ENCODE measurements at regions not wholly inside any gene's neighbourhood (a gene's known extent, or its start where the extent isn't known, plus 50 kb on each side); places are given as distances from the start of the nearest gene placed in this dataset.
"Not testable (repeated sequence)": the region's sequence is repeated elsewhere in the genome, so short reads cannot be mapped to it uniquely, and the experiment has no call there.

DNA sequence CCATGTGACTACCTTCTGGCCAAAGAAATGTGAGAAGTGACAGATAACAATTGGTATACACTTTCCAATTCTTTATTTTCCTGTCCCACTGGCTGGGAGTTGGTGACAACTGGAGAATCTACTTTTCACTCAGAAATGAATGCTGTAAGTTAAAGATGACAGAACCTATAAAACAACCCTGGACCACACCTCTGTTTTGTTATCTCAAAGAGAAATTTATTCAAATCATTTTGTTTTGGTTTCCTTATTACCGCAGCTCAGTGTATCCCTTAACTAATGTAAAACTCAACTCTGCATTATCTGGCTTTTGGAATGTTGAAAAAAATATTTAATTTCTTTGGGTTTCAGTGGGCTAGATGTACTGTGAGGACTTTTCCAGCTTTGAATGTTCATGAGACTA, 469.8 kb downstream of the PCDH7 start:
- no peak for DNase-seq (ENCODE audit: low spot score)

- DNase-seq (ENCODE audit: low spot score), result no peak
Measured at GRCh38 chr4:31190671-31191070, 470.5 kb downstream of the PCDH7 start.

GRCh38 chr4:31192341-31192740, 472.2 kb downstream of the PCDH7 start:
- no peak for DNase-seq (ENCODE audit: low spot score)

DNA sequence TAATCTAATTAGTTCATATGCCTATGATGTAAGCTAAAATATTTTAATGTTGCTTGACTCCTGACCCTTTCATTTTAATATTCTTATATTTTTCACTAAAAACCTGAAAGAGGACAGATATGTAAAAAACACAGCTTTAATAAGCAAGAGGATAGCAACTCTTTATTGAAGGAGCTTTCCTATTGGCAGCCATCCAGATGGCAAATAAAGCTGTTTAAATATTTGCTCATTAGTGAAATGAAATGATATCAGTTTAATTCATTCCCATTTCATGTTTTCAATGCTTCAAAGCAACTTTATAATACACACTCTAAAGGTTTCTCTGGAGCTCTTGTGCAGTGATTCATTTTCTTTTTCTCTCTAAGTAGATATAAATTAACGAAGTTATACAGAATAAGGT, 473.4 kb downstream of the PCDH7 start:
- DNase-seq (ENCODE audit: low spot score), result no peak

DNA sequence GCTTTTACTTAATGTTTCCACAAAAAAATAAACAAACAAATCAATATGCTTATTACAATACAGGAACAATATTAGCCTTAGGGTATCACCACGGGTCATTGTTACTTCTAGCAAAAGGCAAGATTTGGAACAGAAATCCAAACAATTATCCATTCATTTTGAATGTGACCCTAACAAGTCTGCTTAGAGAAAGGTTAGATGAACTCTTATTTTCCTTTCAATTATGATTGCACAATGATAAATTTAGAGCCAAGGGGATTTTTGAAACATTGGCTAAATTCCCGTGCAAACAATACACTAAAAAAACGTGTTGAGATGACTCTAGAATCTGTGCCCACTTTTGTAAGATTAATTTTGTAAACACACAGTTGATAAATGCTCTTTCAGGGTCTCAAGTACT, 474.7 kb downstream of the PCDH7 start:
- DNase-seq (ENCODE audit: low spot score), result no peak

DNA sequence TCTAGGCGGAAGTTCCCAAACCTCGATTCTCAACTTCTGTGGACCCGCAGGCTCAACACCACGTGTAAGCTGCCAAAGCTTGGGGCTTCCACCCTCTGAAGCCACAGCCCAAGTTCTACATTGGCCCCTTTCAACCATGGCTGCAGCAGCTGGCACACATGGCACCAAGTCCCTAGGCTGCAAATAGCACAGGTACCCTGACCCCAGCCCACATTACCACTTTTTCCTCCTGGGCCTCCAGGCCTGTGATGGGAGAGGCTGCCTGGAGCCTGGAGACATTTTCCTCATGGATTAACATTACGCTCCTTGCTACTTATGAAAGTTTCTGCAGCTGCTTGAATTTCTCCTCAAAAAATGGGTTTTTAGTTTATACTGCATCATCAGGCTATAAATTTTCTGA, 479.5 kb downstream of the PCDH7 start:
- no peak for DNase-seq (ENCODE audit: low spot score)

- not testable (repeated sequence) for DNase-seq (ENCODE audit: low spot score)
Measured at GRCh38 chr4:31202054-31202453, 481.9 kb downstream of the PCDH7 start.

DNA sequence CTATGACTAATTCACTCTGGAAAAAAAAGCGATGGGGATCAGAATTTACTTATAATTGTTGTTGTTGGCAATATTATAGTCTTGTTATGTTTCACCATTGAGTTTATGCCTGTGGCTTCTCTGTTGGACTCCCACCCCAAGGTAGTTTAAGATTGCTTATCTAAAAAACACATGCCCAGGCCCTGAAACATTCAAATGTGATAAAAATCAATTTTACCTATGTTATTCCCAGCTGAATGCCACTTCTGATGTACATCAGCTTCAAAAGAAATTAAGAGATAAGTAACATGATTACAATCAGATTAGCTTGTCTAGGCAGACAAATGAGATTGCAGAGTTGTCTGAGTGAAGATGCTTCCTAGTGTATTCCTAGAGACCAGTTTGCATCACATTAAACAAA, 484.7 kb downstream of the PCDH7 start:
- DNase-seq (ENCODE audit: low spot score), result no peak

GRCh38 chr4:31220921-31221320, 500.8 kb downstream of the PCDH7 start:
- no peak for DNase-seq (ENCODE audit: low spot score)

DNA sequence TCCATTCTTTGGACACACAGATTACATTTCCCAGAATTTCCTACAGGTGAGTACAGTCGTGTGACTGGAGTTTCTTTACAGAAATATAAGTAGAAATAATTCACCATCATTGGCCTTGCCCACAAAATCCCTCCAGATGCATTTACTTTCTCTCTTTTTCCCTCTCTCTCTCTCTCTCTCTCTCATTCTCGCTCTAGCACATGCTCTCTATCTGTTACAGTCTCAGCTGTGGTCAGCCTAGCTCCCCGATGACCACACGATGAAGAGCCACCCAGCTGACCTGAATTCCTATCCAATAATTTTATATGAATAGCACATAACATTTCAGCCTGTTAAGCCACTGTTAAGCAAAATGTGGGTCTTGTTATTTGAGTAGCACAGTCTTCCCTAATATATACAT, 507.9 kb downstream of the PCDH7 start:
- no peak for DNase-seq (ENCODE audit: low spot score)

GRCh38 chr4:31230594-31230993, 510.4 kb downstream of the PCDH7 start:
- no peak for DNase-seq (ENCODE audit: low spot score)

DNA sequence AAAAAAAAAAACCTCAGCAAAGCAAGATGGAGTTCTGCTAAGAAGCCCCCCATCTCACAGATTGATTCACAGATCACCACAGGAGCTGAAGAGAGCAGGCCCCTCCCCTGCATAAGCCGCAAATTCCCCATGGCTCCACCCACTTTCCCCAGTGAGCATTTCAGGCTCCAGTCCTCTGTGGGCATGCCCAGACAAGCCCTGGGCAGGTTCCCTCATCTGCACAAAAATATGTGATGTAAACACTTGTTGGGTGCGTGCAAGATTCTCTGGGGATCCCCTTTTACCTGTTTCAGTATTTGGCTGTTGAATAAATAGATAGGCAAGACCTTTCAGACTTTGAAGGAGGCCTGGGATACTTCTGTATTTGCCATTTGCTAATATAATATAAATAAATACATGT, 514.3 kb downstream of the PCDH7 start:
- DNase-seq (ENCODE audit: low spot score), result no peak

DNA sequence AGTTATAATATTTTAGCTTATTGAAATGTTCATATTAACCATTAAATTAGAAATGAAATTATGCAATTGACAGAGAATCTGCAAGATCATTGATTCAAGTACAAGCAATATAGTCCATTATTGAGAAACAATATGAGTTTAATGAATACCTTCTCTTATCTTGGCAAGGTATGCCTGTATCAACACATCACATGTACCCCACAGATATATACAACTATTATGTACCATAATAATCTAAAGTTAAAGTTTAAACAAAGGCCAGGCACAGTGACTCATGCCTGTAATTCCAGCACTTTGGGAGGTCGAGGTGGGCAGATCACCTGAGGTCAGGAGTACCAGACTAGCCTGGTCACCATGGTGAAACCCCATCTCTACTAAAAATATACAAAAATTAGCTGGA, 514.7 kb downstream of the PCDH7 start:
- no peak for DNase-seq (ENCODE audit: low spot score)

GRCh38 chr4:31236020-31236638, 516.0 kb downstream of the PCDH7 start:
- no peak for DNase-seq (ENCODE audit: low spot score)

DNA sequence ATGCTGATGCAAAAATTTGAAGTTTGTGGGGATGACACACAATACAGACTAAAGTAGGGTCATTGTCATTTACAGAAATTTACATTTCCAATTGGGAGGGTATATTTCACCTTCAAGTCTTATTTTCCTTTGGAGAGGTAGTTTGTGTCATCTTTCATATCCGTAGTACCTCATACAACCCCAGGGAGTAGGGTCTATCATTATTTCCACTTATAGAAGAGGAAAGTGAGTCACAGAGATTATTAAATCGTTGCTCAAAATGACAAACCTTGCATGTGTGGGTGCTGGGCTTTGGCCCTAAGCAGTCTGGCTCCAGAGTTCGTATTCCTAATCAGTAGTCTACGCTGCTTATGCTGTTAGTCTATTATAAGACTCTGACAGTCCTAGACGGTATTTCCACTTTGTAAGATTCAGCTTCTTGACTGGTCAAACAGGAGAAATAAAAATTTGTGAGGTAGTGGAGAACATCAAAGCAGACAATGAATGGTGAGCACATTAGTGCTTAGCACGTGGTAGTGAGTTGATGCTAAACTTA, 516.5 kb downstream of the PCDH7 start:
- DNase-seq (ENCODE audit: low spot score), result no peak

DNA sequence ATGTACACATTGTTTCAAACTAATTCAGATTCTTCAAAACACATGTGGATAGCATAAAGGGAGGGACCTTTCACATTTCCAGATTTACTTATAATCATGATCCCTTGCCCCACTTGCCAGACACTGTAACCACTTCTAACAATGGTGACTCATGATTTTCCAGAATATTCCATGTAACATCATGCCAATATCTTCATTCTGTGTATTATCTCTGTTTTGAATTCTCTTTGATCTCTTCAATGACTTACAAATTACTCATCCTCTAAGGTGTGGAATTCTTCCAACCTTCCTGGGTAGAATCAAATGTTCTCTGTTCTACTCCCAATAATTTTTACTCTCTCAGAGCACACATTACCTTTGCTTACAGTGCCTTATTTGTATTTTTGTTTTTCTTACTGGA, 517.1 kb downstream of the PCDH7 start:
- no peak for DNase-seq (ENCODE audit: low spot score)

- no peak for DNase-seq (ENCODE audit: low spot score)
Measured at GRCh38 chr4:31239886-31240285, 519.7 kb downstream of the PCDH7 start.

- DNase-seq (ENCODE audit: low spot score), result no peak
Measured at GRCh38 chr4:31241504-31242106, 521.4 kb downstream of the PCDH7 start.

DNA sequence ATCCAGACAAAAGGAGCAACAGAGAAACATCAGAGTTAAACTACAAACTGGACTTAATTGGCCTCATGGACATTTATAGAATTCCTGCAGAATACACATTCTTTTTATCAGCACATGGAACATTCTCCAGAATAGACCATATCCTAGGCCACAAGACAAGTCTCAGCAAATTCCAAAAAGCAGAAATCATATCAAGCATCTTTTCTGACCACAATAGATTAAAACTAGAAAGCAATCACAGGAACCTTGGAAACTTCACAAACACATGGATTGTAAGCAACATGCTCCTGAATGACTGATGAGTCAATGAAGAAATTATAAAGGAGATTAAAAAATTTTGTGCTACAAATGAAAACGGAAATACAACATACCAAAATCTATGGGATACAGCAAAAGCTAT, 526.7 kb downstream of the PCDH7 start:
- DNase-seq (ENCODE audit: low spot score), result no peak

DNA sequence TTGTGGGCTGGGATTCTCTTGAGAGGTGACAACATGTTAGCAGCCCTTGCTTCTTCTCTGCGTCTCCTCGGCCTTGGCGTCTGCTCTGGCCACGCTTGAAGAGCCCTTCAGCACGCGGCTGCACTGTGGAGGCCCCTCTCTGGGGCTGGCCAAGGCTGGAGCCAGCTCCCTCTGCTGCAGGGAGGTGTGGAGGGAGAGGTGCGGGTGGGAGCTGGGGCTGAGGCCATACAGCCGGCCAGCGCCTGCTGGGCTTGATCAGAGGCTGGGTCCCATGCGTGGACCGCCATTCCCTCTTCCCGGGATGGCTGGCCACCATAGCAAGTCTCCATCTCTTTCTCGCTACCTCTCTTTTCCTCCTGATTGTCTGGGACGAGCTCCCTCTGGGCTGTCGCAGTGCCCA, 539.0 kb downstream of the PCDH7 start:
- no peak for DNase-seq (ENCODE audit: low spot score)

GRCh38 chr4:31261632-31262031, 541.5 kb downstream of the PCDH7 start:
- DNase-seq (ENCODE audit: low spot score), result no peak

- DNase-seq (ENCODE audit: low spot score), result not testable (repeated sequence)
Measured at GRCh38 chr4:31266094-31266493, 545.9 kb downstream of the PCDH7 start.

DNA sequence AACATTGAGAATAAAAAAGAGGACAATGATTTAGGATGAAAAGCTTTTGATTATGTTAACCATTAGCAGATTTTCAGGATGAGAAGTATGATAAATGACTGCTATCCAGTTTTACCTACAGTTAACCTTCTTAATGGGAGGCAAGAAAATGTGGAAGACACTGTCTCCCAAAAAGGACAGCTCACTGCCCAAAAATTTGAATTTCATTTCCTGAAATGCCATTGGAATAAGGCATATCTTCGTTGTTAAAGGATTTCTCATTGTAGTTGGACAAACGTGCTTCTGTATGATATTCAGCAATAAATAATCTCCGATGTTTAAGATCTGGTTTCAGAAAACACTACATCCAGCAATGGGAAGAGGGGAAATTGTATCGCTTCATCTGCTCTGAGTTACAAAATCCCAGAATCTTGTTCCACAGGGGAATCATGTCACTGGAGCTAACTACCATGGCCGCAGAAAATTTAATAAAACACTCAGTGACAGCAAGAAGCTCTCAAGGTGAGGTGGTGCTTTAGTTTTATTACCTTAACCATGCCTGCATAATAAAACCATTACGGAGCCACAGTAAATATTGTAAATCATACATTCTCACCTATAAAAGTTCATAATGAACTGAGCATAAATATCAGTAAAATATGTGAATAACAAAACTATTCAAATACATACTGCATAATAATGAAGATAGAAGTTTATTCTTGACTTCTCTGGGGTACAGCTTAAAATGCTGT, 552.3 kb downstream of the PCDH7 start:
- DNase-seq (ENCODE audit: low spot score), result no peak
